Ovary (tissue), 3 donors: ENCODE measurements at regions not wholly inside any gene's neighbourhood (a gene's known extent, or its start where the extent isn't known, plus 50 kb on each side); places are given as distances from the start of the nearest gene placed in this dataset.

Source experiments
- CTCF ChIP-seq, 3 donors: fragments of 450-650 bp in 2 of 3; fragments of 200-600 bp in 1 of 3; IDR thresholded peaks; one replicate each; pipeline versions ENCODE4 v1.5.1 to v1.8.0; 2016 to 2022; ENCODE audit warnings: antibody characterized with exemption in 3 of 3, mild to moderate bottlenecking in 1 of 3
- EP300 ChIP-seq: sonication (generic); formaldehyde crosslinking; IDR thresholded peaks from one replicate; pipeline ENCODE4 v1.6.1; 2017; ENCODE audit warnings: antibody characterized with exemption
- POLR2A ChIP-seq: fragments of 450-650 bp; IDR thresholded peaks from one replicate; pipeline ENCODE4 v1.6.1; 2017; ENCODE audit warnings: antibody characterized with exemption, mild to moderate bottlenecking, moderate library complexity
- donor health status: DM: no; HTN: no; CAD: no.

GRCh38 chr21:16755061-16755460 lies 757.8 kb upstream of the CXADR start:
- no peak for TF ChIP-seq CTCF (IDR thresholded peaks at IDR 0.05)
- TF ChIP-seq POLR2A, result no peak
- no peak for TF ChIP-seq EP300
